ENCODE measurements at regions not wholly inside any gene's neighbourhood (a gene's known extent, or its start where the extent isn't known, plus 50 kb on each side); places are given as distances from the start of the nearest gene placed in this dataset.

GRCh38 chr21:15191342-15191741 lies 126.5 kb upstream of the NRIP1 start:
- H3K27ac ChIP-seq, result 0 out of 2 replicates have a peak overlapping the region, but pooled peaks have one; percentile 41
- TF ChIP-seq CTCF (conservative IDR thresholded peaks at IDR 0.05), result no peak

- TF ChIP-seq CTCF (conservative IDR thresholded peaks at IDR 0.05), result no peak
- peak overlapping the region; percentile 41 for H3K27ac ChIP-seq
Measured at GRCh38 chr21:15192243-15192642, 127.4 kb upstream of the NRIP1 start.

GRCh38 chr21:15193937-15194336 lies 129.1 kb upstream of the NRIP1 start:
- H3K27ac ChIP-seq, result no peak overlapping the region
- TF ChIP-seq CTCF (conservative IDR thresholded peaks at IDR 0.05), result no peak

GRCh38 chr21:15195104-15195503 lies 130.3 kb upstream of the NRIP1 start:
- no peak overlapping the region for H3K27ac ChIP-seq
- no peak for TF ChIP-seq CTCF (conservative IDR thresholded peaks at IDR 0.05)

GRCh38 chr21:15195768-15196167 lies 131.0 kb upstream of the NRIP1 start:
- no peak for TF ChIP-seq CTCF (conservative IDR thresholded peaks at IDR 0.05)
- no peak overlapping the region for H3K27ac ChIP-seq

- TF ChIP-seq CTCF (conservative IDR thresholded peaks at IDR 0.05), result no peak
- no peak overlapping the region for H3K27ac ChIP-seq
Measured at GRCh38 chr21:15197696-15198095, 132.9 kb upstream of the NRIP1 start.

GRCh38 chr21:15199414-15200383 lies 134.9 kb upstream of the NRIP1 start:
- TF ChIP-seq CTCF (conservative IDR thresholded peaks at IDR 0.05), result no peak
- peak overlapping the region; percentile 1; the same call in 1 of the 2 replicates for H3K27ac ChIP-seq

All from VCaP (cell line).